Suprapubic skin (tissue), 4 donors: ENCODE measurements at regions not wholly inside any gene's neighbourhood (a gene's known extent, or its start where the extent isn't known, plus 50 kb on each side); places are given as distances from the start of the nearest gene placed in this dataset.

Source experiments
- DNase-seq, 2 donors: peaks; one replicate each; pipeline ENCODE4 v3.0.0-alpha.2; 2019; ENCODE audit warnings: low spot score in 2 of 2
- H3K27ac ChIP-seq: fragments of 200-600 bp; sonication (generic); one replicate; pipeline ENCODE4 v1.5.1; 2019
- H3K27me3 ChIP-seq: fragments of 200-600 bp; sonication (generic); one replicate; pipeline ENCODE4 v1.5.1; 2019
- H3K36me3 ChIP-seq: fragments of 200-600 bp; sonication (generic); one replicate; pipeline ENCODE4 v1.5.1; 2019
- H3K4me1 ChIP-seq: fragments of 200-600 bp; sonication (generic); one replicate; pipeline ENCODE4 v1.5.1; 2019
- H3K4me3 ChIP-seq: fragments of 200-600 bp; sonication (generic); one replicate; pipeline ENCODE4 v1.5.1; 2019; ENCODE audit warnings: mild to moderate bottlenecking
- H3K9me3 ChIP-seq: fragments of 200-600 bp; sonication (generic); one replicate; pipeline ENCODE4 v1.5.1; 2019
- EP300 ChIP-seq: sonication (generic); formaldehyde crosslinking; IDR thresholded peaks from one replicate; pipeline ENCODE4 v1.6.1; 2017; ENCODE audit warnings: antibody characterized with exemption
- POLR2A ChIP-seq, 2 donors: fragments of 450-650 bp; IDR thresholded peaks; one replicate each; pipeline ENCODE4 v1.6.1; 2017; ENCODE audit warnings: antibody characterized with exemption in 2 of 2, mild to moderate bottlenecking in 2 of 2, moderate library complexity in 2 of 2
- POLR2AphosphoS5 ChIP-seq, 3 donors: sonication (generic); formaldehyde crosslinking; IDR thresholded peaks; one replicate each; pipeline ENCODE4 v1.6.1; 2017; ENCODE audit warnings: antibody characterized with exemption in 3 of 3
- WGBS: methylation state at CpG from one replicate; pipeline ENCODE4 v1.1.5; 2018; 5-methylcytosine and 5-hydroxymethylcytosine counted together
- TF ChIP-seq, protein P1 (sequence below), 2 donors: fragments of 200-600 bp in 1 of 2; fragments of 450-650 bp in 1 of 2; sonication (generic) in 1 of 2; IDR thresholded peaks; one replicate each; pipeline ENCODE4 v1.5.1; 2016 to 2019; ENCODE audit warnings: antibody characterized with exemption in 2 of 2, mild to moderate bottlenecking in 1 of 2, moderate library complexity in 1 of 2

DNA sequence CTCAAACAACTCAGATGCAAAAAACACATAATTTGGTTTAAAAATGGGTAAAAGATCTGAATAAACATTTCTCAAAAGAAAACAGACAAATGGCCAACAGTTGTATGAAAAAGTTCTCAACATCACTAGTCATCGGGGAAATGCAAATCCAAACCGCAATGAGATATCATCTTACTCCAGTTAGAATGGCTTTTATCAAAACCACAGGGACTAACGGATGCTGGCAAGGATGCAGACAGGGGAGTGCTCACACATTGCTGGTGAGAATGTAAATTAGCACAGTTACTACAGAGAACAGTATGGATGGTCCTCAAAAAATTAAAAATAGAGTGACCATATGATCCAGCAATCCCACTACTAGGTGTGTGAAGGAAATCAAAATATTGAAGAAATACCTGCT is 589.1 kb upstream of the ADAMTS16 start:
- no peaks in the 10 kb centered on the region for H3K4me1 ChIP-seq
- DNase-seq = no peak
- H3K9me3 ChIP-seq = no peaks in the 10 kb centered on the region
- TF ChIP-seq, protein P1, sequence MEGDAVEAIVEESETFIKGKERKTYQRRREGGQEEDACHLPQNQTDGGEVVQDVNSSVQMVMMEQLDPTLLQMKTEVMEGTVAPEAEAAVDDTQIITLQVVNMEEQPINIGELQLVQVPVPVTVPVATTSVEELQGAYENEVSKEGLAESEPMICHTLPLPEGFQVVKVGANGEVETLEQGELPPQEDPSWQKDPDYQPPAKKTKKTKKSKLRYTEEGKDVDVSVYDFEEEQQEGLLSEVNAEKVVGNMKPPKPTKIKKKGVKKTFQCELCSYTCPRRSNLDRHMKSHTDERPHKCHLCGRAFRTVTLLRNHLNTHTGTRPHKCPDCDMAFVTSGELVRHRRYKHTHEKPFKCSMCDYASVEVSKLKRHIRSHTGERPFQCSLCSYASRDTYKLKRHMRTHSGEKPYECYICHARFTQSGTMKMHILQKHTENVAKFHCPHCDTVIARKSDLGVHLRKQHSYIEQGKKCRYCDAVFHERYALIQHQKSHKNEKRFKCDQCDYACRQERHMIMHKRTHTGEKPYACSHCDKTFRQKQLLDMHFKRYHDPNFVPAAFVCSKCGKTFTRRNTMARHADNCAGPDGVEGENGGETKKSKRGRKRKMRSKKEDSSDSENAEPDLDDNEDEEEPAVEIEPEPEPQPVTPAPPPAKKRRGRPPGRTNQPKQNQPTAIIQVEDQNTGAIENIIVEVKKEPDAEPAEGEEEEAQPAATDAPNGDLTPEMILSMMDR (IDR thresholded peaks at IDR 0.05) = no peak
- H3K27ac ChIP-seq = no peak overlapping the region
- WGBS = 75% methylated on average over 3 of the region's 3 CpGs
- no peak overlapping the region for H3K4me3 ChIP-seq
- H3K27me3 ChIP-seq = no peaks in the 10 kb centered on the region
- no peaks in the 10 kb centered on the region for H3K36me3 ChIP-seq

DNA sequence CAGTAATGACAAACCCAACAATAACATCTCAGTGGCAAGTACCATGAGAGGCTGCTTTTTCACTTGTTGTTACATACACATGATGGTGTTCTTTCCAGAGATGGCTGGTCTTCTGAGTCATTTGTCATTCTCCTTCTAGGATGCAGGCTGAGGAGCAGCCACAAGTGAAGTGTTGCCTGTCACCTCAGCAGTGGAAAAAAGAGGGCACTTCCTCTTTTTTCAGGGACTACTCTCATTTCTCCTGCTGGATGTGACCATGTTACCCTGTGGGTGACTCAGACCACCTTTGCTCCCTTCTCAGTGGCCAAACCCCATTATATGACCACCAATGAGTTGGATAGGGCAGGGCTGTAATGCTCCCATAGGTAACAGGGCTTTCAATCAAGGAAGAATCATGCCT is 587.0 kb upstream of the ADAMTS16 start:
- no peak for DNase-seq
- H3K9me3 ChIP-seq = no peaks in the 10 kb centered on the region
- H3K4me1 ChIP-seq = no peaks in the 10 kb centered on the region
- no peaks in the 10 kb centered on the region for H3K27me3 ChIP-seq
- H3K36me3 ChIP-seq = no peaks in the 10 kb centered on the region
- TF ChIP-seq EP300 = no peak
- no peak for TF ChIP-seq POLR2AphosphoS5 (IDR thresholded peaks at IDR 0.05)
- no peak overlapping the region for H3K4me3 ChIP-seq
- H3K27ac ChIP-seq = no peak overlapping the region

DNA sequence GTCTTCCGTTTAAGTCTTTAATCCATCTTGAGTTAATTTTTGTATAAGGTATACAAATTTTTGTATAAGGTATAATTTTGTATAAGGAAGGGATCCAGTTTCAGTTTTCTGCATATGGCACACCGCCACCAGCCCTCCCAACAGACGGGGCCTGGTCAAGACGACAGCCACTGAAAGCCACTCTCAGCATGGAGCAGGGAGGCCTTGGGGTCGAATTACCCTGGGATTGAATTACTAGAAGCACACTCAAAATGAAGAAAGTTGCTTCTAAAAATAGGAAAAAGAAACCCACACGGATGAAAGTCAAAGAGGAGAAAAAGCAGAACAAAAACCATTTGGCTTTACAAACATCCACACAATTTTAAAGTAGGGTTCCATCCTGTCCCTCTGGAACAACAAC is 586.2 kb upstream of the ADAMTS16 start:
- DNase-seq = no peak
- Histone ChIP-seq H3K9me3 (no peaks in the 10 kb centered on the region), H3K36me3 (no peaks in the 10 kb centered on the region), H3K4me3 (no peak overlapping the region), H3K4me1 (no peaks in the 10 kb centered on the region), H3K27me3 (no peaks in the 10 kb centered on the region), H3K27ac (no peak overlapping the region)
- TF ChIP-seq POLR2AphosphoS5 (IDR thresholded peaks at IDR 0.05) (no peak), EP300 (no peak), POLR2A (IDR thresholded peaks at IDR 0.05) (no peak)
- TF ChIP-seq, protein P1 (IDR thresholded peaks at IDR 0.05) = no peak
- WGBS = 67% methylated on average over 6 of the region's 6 CpGs

DNA sequence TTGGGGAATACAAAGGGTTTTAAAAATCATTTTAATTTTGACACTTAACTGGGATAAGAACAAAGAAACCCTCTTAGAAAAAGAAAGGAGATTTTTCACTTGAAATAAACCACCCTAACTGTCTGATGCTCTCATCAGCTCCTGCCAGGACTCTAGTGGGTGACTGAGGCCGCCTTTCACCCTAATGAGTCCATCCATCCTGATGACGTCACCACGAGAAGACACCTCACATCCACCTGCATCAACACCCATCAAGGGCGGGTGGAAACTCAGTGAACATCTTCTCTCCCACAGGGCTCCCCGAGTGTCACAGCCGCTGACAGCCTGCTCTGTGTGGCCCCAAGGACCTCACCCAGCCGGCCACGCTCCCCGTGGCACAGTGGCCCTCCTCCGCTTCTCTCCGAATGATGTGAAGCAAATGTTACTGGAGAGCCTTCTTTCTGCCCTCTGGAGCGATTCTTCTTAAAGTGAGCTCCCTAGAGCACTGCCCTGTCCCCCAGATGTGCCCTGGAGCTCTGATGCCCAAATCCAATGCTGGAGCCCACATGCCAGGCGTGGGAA is 584.3 kb upstream of the ADAMTS16 start:
- no peaks in the 10 kb centered on the region for H3K27me3 ChIP-seq
- H3K4me3 ChIP-seq = no peak overlapping the region
- TF ChIP-seq, protein P1 (IDR thresholded peaks at IDR 0.05) = no peak
- TF ChIP-seq POLR2A (IDR thresholded peaks at IDR 0.05) = no peak
- no peak for TF ChIP-seq EP300
- TF ChIP-seq POLR2AphosphoS5 (IDR thresholded peaks at IDR 0.05) = no peak
- no peaks in the 10 kb centered on the region for H3K36me3 ChIP-seq
- no peak overlapping the region for H3K27ac ChIP-seq
- no peaks in the 10 kb centered on the region for H3K9me3 ChIP-seq
- WGBS = 89% methylated on average over 13 of the region's 13 CpGs
- no peak for DNase-seq
- H3K4me1 ChIP-seq = no peaks in the 10 kb centered on the region

DNA sequence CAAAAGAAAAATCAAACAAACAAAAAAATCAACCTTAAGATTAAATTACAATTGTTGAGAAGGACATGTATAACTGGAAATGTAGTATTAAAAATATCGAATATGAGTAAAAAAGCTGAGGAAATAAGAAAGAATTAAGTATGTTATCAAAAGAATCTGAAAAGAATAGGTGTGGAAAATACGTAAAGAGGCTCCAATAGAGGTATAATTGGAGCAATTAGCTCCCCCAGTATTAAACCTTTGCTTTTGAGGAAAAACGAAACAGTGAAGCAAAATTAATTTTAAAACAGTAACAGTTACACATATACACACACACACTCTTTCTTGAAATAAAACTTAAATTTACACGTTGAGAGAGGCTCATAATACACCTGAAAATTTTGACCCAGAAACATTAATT is 578.7 kb upstream of the ADAMTS16 start:
- TF ChIP-seq POLR2A (IDR thresholded peaks at IDR 0.05) (no peak), EP300 (no peak), POLR2AphosphoS5 (IDR thresholded peaks at IDR 0.05) (no peak)
- TF ChIP-seq, protein P1 (IDR thresholded peaks at IDR 0.05) = no peak
- no peaks in the 10 kb centered on the region for H3K4me1 ChIP-seq
- no peak for DNase-seq
- no peak overlapping the region for H3K4me3 ChIP-seq
- peaks cover 5% of the 10 kb centered on the region for H3K9me3 ChIP-seq
- 59% methylated on average over 4 of the region's 4 CpGs for WGBS
- no peaks in the 10 kb centered on the region for H3K27me3 ChIP-seq
- H3K27ac ChIP-seq = no peak overlapping the region
- H3K36me3 ChIP-seq = no peaks in the 10 kb centered on the region

DNA sequence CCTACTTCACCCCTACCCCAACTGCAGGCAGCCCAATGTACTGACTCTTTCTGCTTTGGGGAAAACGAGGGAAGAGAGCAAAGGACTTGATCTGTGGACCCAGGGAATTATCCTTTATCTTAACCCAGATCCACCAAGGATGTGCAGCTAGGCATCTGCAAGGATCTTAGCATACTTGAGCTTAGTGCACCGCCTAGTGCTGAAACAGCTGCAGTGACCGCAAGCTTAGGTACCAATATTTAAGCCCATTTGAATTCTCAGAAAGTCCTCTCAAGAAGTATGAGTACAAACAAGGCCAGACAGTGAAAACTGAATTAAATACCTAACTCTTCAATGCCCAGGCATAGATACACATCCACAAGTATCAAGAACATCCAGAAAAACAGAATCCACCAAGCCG is 576.7 kb upstream of the ADAMTS16 start:
- Histone ChIP-seq H3K4me3 (no peak overlapping the region), H3K27ac (no peak overlapping the region), H3K27me3 (no peaks in the 10 kb centered on the region), H3K9me3 (peaks cover 5% of the 10 kb centered on the region), H3K36me3 (no peaks in the 10 kb centered on the region), H3K4me1 (no peaks in the 10 kb centered on the region)
- WGBS = 63% methylated on average over 4 of the region's 4 CpGs
- DNase-seq = no peak
- TF ChIP-seq POLR2A (IDR thresholded peaks at IDR 0.05) (no peak), POLR2AphosphoS5 (IDR thresholded peaks at IDR 0.05) (no peak), EP300 (no peak)
- TF ChIP-seq, protein P1 (IDR thresholded peaks at IDR 0.05) = no peak
